Activated CD8-positive, alpha-beta T cell treated with anti-CD3 and anti-CD28 coated beads for 36 hours (primary cell): ENCODE measurements at regions not wholly inside any gene's neighbourhood (a gene's known extent, or its start where the extent isn't known, plus 50 kb on each side); places are given as distances from the start of the nearest gene placed in this dataset.

Source experiments
- ATAC-seq: fragments of 200-7000 bp; cut with Tn5 transposase; one replicate; pipeline ENCODE4 v1.10.0; 2021; ENCODE audit warnings: mild to moderate bottlenecking, moderate library complexity
- CTCF ChIA-PET: fragments of 350-600 bp; sonication (Branson Sonifier 250); formaldehyde crosslinking; loops from one replicate; lab custom pipeline; 2021; ENCODE audit warnings: antibody characterized with exemption; lab: Charles Lee
- POLR2A ChIA-PET: fragments of 350-600 bp; sonication (Branson Sonifier 250); formaldehyde crosslinking; loops from one replicate; lab custom pipeline; 2021; ENCODE audit warnings: antibody characterized with exemption; lab: Charles Lee
- DNase-seq: peaks from one replicate; pipeline ENCODE4 v3.0.0-alpha.2; 2020
- H3K27ac Mint-ChIP-seq: one replicate; pipeline ENCODE4 v1.8.0; 2021; ENCODE audit warnings: mild to moderate bottlenecking, mixed read lengths
- H3K27me3 Mint-ChIP-seq: one replicate; pipeline ENCODE4 v1.8.0; 2021; ENCODE audit warnings: mixed read lengths
- H3K36me3 Mint-ChIP-seq: one replicate; pipeline ENCODE4 v1.8.0; 2021; ENCODE audit warnings: low read depth, mixed read lengths
- H3K4me1 Mint-ChIP-seq: one replicate; pipeline ENCODE4 v1.8.0; 2021; ENCODE audit warnings: low read depth, mixed read lengths
- H3K4me3 Mint-ChIP-seq: one replicate; pipeline ENCODE4 v1.8.0; 2021; ENCODE audit warnings: mild to moderate bottlenecking, moderate library complexity, mixed read lengths
- H3K9me3 Mint-ChIP-seq: one replicate; pipeline ENCODE4 v1.8.0; 2021; ENCODE audit warnings: mixed read lengths
- intact Hi-C: fragments of 100-400 bp; cut with micrococcal nuclease; formaldehyde crosslinking; loops from one replicate; pipeline ENCODE4 v1.10.0; 2022
- TF ChIP-seq, protein P1 (sequence below): fragments of 200-600 bp; IDR thresholded peaks from one replicate; pipeline ENCODE4 v1.8.0; 2022; ENCODE audit warnings: antibody characterized with exemption, mild to moderate bottlenecking

DNA sequence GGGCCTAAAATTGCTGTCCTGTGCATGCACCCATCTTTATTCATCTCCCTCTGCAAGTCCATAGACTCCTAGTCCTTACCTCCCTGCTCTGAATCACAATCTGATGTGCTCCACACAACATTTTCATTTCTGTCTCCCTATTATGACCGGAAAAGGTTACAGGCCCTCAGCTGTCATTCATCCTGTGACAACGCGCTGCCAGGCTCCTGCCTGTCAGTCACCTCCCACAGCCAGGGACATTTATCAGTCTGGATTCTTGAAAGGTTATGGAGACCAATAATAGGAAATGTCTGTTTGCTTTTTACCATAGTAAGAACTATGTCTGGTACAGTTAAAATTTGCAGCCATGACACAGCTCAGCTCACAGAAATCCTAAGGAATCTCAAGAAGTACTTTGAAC lies 197.1 kb downstream of the RDH14 start:
- Mint-ChIP-seq H3K4me3 (no peak overlapping the region), H3K27ac (no peak overlapping the region), H3K36me3 (no peaks in the 10 kb centered on the region), H3K4me1 (no peaks in the 10 kb centered on the region), H3K9me3 (no peaks in the 10 kb centered on the region), H3K27me3 (no peaks in the 10 kb centered on the region)
- CTCF ChIA-PET, result no interaction called here
- TF ChIP-seq, protein P1, sequence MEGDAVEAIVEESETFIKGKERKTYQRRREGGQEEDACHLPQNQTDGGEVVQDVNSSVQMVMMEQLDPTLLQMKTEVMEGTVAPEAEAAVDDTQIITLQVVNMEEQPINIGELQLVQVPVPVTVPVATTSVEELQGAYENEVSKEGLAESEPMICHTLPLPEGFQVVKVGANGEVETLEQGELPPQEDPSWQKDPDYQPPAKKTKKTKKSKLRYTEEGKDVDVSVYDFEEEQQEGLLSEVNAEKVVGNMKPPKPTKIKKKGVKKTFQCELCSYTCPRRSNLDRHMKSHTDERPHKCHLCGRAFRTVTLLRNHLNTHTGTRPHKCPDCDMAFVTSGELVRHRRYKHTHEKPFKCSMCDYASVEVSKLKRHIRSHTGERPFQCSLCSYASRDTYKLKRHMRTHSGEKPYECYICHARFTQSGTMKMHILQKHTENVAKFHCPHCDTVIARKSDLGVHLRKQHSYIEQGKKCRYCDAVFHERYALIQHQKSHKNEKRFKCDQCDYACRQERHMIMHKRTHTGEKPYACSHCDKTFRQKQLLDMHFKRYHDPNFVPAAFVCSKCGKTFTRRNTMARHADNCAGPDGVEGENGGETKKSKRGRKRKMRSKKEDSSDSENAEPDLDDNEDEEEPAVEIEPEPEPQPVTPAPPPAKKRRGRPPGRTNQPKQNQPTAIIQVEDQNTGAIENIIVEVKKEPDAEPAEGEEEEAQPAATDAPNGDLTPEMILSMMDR, result no peak
- no peak for DNase-seq
- no peak for ATAC-seq
- intact Hi-C loops, result no loop called here
- POLR2A ChIA-PET, result no interaction called here

DNA sequence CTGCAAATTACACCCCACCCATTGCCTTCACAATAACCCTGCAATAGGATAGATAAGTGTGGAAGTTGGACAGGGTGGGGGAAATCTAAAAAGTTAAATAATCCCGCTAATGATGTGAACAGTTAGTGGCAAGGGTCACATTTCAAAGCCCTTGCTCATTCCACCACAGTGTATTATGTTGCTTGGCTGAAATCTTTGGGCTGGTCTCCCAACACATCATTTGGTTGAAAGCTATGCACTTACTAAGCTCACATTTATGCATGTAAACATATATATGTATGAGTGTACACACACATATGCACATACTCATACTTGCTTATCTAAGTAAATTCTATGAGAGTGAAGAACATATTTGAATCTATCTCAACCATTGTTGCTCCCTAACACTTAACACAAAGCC lies 197.8 kb downstream of the RDH14 start:
- ChIA-PET CTCF (no interaction called here), POLR2A (no interaction called here)
- H3K9me3 Mint-ChIP-seq, result no peaks in the 10 kb centered on the region
- TF ChIP-seq, protein P1, result no peak
- H3K4me3 Mint-ChIP-seq, result no peak overlapping the region
- no peak for ATAC-seq
- H3K27ac Mint-ChIP-seq, result no peak overlapping the region
- no peak for DNase-seq
- peaks cover 2% of the 10 kb centered on the region for H3K27me3 Mint-ChIP-seq
- H3K36me3 Mint-ChIP-seq, result no peaks in the 10 kb centered on the region
- H3K4me1 Mint-ChIP-seq, result no peaks in the 10 kb centered on the region
- intact Hi-C loops, result no loop called here

DNA sequence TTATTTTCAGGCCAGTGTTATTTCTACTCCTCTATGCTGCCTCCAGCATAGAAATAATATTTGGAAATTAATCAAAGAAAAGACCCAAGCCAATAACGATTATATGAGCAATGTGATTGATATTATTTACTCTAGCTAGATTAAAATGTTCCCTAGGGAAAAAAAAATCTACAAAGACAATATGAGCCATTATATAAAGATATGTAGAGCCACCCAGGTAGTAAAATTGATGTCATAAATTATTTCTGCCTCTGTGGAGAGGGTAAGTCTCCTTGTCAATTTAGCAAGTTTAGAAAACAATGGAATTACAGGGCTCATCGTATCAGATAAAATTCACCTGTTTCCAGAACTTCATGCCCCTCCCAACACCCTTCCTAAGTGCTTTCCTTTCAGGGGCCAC lies 202.9 kb downstream of the RDH14 start:
- DNase-seq, result no peak
- TF ChIP-seq, protein P1, result no peak
- Mint-ChIP-seq H3K9me3 (no peaks in the 10 kb centered on the region), H3K27ac (no peak overlapping the region), H3K27me3 (peaks cover 2% of the 10 kb centered on the region), H3K4me1 (no peaks in the 10 kb centered on the region), H3K36me3 (no peaks in the 10 kb centered on the region), H3K4me3 (no peak overlapping the region)
- CTCF ChIA-PET, result no interaction called here
- intact Hi-C loops, result no loop called here
- no peak for ATAC-seq
- POLR2A ChIA-PET, result no interaction called here

DNA sequence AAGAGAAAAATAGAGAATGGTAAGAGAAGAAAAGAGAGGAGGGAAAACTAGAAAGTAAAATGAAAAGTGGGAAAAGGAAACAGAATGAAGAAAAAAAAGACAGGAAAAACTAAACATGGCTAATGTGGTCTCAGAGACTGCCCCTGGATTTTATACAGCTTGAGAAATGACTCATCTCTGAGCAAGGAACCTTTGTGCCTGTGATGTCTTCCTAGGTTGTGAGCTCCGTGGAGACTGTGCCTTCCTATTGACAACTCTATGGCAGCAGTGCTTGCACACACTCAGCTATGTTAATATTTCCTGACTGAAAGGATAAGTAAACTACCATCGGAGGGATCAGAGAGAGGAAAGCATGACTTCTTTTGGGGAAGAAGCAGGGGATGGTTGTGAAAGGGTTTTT lies 203.8 kb downstream of the RDH14 start:
- Mint-ChIP-seq H3K4me3 (no peak overlapping the region), H3K9me3 (no peaks in the 10 kb centered on the region), H3K4me1 (no peaks in the 10 kb centered on the region), H3K27me3 (peaks cover 2% of the 10 kb centered on the region), H3K27ac (no peak overlapping the region), H3K36me3 (no peaks in the 10 kb centered on the region)
- no peak for ATAC-seq
- no peak for DNase-seq
- TF ChIP-seq, protein P1, result no peak
- intact Hi-C loops, result no loop called here
- POLR2A ChIA-PET, result interaction anchor here (0.6 kb wide), 1 partner anchor 16 kb away, joined by 3 read pairs; no protein-coding TSS in a partner anchor
- CTCF ChIA-PET, result no interaction called here

DNA sequence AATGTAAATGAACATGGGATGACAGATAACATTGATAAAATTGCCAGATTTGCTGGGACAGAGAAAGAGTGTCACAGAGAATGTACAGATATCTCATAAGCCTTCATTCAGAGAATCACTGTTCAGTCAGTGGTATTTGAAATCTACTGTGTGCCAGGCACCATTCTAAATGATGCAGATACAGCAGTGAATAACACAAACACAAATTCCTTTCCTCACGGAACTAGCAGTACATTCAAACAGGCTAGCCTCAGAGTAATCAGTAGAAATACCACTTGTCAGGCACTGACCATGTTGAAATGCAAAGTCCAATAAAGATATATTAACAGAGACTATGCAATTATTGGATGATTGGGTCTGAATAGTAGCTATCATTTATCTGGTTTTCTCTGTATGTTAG lies 211.0 kb downstream of the RDH14 start:
- Mint-ChIP-seq H3K36me3 (no peaks in the 10 kb centered on the region), H3K9me3 (no peaks in the 10 kb centered on the region), H3K4me3 (no peak overlapping the region), H3K4me1 (no peaks in the 10 kb centered on the region), H3K27ac (no peak overlapping the region), H3K27me3 (no peaks in the 10 kb centered on the region)
- no peak for ATAC-seq
- TF ChIP-seq, protein P1, result no peak
- DNase-seq, result no peak
- POLR2A ChIA-PET, result no interaction called here
- CTCF ChIA-PET, result no interaction called here
- intact Hi-C loops, result no loop called here
